Pancreas (tissue), 10 donors: ENCODE measurements at regions not wholly inside any gene's neighbourhood (a gene's known extent, or its start where the extent isn't known, plus 50 kb on each side); places are given as distances from the start of the nearest gene placed in this dataset.

Experiments used
- ATAC-seq, 4 donors: fragments of 200-7000 bp; cut with Tn5 transposase; one replicate each; pipeline versions ENCODE4 v1.8.0 to v1.9.1; 2020; ENCODE audit warnings: mild to moderate bottlenecking in 4 of 4, moderate library complexity in 4 of 4
- DNase-seq, 6 donors: peaks; one replicate each; pipeline ENCODE4 v3.0.0-alpha.2; 2020
- FAIRE-seq: peaks from 2 replicates; lab custom pipeline; 2012; peaks lifted over from hg19 to GRCh38; lab: Jason Lieb, UNC
- H3K27ac ChIP-seq, 4 donors: fragments of 200-600 bp; sonication (generic); 1 replicate in 3 of 4; 2 replicates in 1 of 4; pipeline versions ENCODE4 v1.5.0 to v1.8.0; 2020
- H3K27me3 ChIP-seq, 4 donors: fragments of 200-600 bp; one replicate each; pipeline ENCODE4 v1.8.0; 2021
- H3K36me3 ChIP-seq, 3 donors: fragments of 200-600 bp; sonication (generic) in 1 of 3; one replicate each; pipeline versions ENCODE4 v1.5.0 to v1.8.0; 2020 to 2021
- H3K4me1 ChIP-seq, 3 donors: fragments of 200-600 bp; one replicate each; pipeline ENCODE4 v1.8.0; 2021
- H3K4me3 ChIP-seq, 4 donors: fragments of 200-600 bp; sonication (generic) in 2 of 4; one replicate each; pipeline versions ENCODE4 v1.5.0 to v1.8.0; 2020 to 2021
- H3K9me3 ChIP-seq, 4 donors: fragments of 200-600 bp; one replicate each; pipeline ENCODE4 v1.8.0; 2021
- WGBS, 2 donors: extraction: QIAGEN DNeasy Blood & Tissue Kit; methylation state at CpG; one replicate each; pipeline ENCODE4 v1.1.7; 2013; 5-methylcytosine and 5-hydroxymethylcytosine counted together
- intact Hi-C, 3 donors: fragments of 100-400 bp; cut with DNase I; formaldehyde crosslinking; loops; one replicate each; pipeline versions ENCODE4 v1.11.1 to v1.14.2; 2022
- TF ChIP-seq, protein P1 (sequence below), 4 donors: fragments of 200-600 bp; sonication (generic) in 3 of 4; IDR thresholded peaks; one replicate each; pipeline versions ENCODE4 v1.5.0 to v1.8.0; 2021; ENCODE audit warnings: antibody characterized with exemption in 4 of 4
- donor health status: healthy with polysubstance abuse.
- donor health status: DM: no; HTN: no; CAD: no; lungs with moderate emphysema.
- donor health status: DM: no; HTN: no; CAD: no.
- donor health status: control.
- donor health status: control.
- donor health status: Bipolar disorder and iron deficiency.
- donor health status: DM: yes; HTN: yes; CAD: no.
- donor health status: DM: no; HTN: no; CAD: no.
- donor health status: DM: no; HTN: no; CAD: no.
- donor health status: DM: yes; HTN: yes; CAD: no.

DNA sequence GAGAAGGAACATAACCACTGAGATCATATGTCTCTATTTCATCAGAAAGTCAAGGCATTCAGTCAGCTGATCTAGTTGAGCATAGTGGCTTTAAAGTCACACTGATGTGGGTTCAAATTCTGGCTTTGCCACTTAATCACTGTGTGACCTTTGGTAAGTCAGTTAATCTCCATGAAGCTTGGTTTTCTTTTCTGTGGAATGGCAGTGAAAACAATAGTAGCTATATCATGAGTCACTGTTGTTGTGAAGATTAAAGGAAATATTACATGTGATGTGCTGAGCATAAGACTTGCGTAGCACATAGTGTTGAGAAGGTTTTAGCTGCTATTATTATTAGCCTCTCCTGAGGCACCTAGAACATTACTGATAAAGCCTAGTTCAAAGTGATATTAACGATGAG lies 242.2 kb downstream of the FMR1NB start:
- Histone ChIP-seq H3K4me3 (no peak overlapping the region), H3K27me3 (no peaks in the 10 kb centered on the region), H3K36me3 (no peaks in the 10 kb centered on the region), H3K27ac (no peak overlapping the region), H3K9me3 (no peaks in the 10 kb centered on the region), H3K4me1 (no peaks in the 10 kb centered on the region)
- no peak for DNase-seq
- TF ChIP-seq, protein P1, sequence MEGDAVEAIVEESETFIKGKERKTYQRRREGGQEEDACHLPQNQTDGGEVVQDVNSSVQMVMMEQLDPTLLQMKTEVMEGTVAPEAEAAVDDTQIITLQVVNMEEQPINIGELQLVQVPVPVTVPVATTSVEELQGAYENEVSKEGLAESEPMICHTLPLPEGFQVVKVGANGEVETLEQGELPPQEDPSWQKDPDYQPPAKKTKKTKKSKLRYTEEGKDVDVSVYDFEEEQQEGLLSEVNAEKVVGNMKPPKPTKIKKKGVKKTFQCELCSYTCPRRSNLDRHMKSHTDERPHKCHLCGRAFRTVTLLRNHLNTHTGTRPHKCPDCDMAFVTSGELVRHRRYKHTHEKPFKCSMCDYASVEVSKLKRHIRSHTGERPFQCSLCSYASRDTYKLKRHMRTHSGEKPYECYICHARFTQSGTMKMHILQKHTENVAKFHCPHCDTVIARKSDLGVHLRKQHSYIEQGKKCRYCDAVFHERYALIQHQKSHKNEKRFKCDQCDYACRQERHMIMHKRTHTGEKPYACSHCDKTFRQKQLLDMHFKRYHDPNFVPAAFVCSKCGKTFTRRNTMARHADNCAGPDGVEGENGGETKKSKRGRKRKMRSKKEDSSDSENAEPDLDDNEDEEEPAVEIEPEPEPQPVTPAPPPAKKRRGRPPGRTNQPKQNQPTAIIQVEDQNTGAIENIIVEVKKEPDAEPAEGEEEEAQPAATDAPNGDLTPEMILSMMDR (IDR thresholded peaks at IDR 0.05), result no peak
- no peak for FAIRE-seq
- WGBS, 2 donors, result 76 to 88% methylated on average over 2 of the region's 2 CpGs
- intact Hi-C loops, result no loop called here
- no peak for ATAC-seq

DNA sequence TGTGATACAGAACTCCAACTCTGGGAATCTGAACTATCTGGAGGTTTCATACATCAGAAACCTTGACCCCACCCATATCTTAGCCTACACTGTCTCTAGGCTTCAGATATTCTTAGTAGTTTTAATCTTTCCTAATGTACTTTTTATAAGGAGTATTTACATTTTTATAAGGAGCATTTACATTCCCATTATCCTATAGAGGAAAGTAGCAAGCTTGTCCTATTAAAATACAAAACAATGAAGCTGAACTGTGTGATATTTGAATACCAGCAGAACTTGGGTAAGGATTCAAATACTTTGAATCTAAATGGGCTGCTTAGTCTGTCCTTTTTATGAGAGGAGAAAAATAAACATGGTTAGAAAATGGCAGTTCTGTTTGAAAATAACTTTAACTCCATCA lies 247.4 kb downstream of the FMR1NB start:
- Histone ChIP-seq H3K27me3 (no peaks in the 10 kb centered on the region), H3K36me3 (no peaks in the 10 kb centered on the region), H3K9me3 (no peaks in the 10 kb centered on the region), H3K4me3 (no peak overlapping the region), H3K27ac (no peak overlapping the region), H3K4me1 (no peaks in the 10 kb centered on the region)
- ATAC-seq (no peak), DNase-seq (no peak), FAIRE-seq (no peak)
- TF ChIP-seq, protein P1 (IDR thresholded peaks at IDR 0.05), result no peak
- intact Hi-C loops, result no loop called here

DNA sequence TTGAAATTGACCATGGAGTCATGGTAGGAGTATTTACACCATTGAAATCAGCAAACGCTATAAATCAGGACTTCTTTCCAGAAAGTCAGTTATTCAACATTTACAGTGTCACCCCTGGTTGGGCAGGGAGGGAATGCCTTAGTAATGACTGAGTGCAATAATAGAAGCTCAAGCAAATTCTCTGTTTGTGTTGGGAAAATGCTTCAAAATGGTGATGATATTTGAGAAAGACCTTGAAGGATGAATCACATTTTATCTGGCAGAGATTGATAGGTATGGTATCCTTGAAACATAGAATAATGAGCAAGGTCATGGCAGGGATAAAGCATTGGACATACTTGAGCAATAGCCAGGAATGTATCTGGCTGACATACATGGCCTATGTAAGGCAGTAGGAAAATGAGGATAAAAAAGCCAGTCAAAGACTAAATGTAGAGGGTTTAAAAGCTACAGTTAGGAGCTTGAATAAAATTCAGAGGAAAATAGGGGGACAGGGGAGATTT lies 248.7 kb downstream of the FMR1NB start:
- Histone ChIP-seq H3K4me3 (no peak overlapping the region), H3K27ac (no peak overlapping the region), H3K27me3 (no peaks in the 10 kb centered on the region), H3K9me3 (no peaks in the 10 kb centered on the region), H3K4me1 (no peaks in the 10 kb centered on the region), H3K36me3 (no peaks in the 10 kb centered on the region)
- intact Hi-C loops, result no loop called here
- no peak for ATAC-seq
- FAIRE-seq, result no peak
- WGBS, 2 donors, result 36 to 41% methylated on average over 1 of the region's 1 CpG
- TF ChIP-seq, protein P1 (IDR thresholded peaks at IDR 0.05), result no peak
- DNase-seq, result no peak

DNA sequence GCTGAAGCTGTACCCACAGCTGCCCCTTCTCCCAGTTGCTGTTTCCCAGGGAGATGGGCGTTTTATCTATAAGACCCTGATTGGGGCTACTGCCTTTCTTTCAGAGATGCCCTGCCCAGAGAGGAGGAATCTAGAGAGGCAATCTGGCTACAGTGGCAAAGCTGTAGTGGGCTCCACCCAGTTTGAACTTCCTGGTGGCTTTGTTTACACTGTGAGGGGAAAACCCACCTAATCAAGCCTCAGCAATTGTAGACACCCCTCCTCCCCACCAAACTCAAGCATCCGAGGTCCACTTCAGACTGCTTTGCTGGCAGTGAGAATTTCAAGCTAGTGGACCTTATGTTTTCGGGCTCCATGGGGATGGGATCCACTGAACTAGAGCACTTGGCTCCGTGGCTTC lies 240.4 kb upstream of the AFF2 start:
- H3K36me3 ChIP-seq, result no peaks in the 10 kb centered on the region
- ATAC-seq (no peak), FAIRE-seq (no peak), DNase-seq (no peak)
- 47 to 49% methylated on average over 4 of the region's 4 CpGs for WGBS, 2 donors
- H3K4me3 ChIP-seq, result no peak overlapping the region
- no peaks in the 10 kb centered on the region for H3K4me1 ChIP-seq
- no peak overlapping the region for H3K27ac ChIP-seq
- H3K27me3 ChIP-seq, result no peaks in the 10 kb centered on the region
- no peaks in the 10 kb centered on the region for H3K9me3 ChIP-seq
- intact Hi-C loops, result no loop called here
- TF ChIP-seq, protein P1 (IDR thresholded peaks at IDR 0.05), result no peak

DNA sequence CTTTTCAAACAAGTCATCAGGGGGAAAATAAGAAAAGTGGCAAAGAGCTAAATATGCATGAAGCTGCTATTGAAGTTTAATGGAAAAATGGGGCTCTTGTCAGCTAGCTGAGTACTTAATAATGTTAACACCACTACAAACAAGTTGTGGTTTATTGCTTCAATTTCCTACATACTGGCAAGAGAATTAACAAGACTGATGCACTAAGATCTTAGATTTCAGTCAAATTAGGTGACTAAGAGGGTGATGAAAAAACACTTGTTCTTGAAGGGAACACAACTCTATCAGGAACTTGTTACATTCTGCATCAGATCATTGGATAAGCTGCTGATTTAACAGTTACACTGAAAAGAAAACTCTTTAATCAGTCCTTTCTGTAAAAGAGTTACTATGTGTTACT lies 234.6 kb upstream of the AFF2 start:
- Histone ChIP-seq H3K27me3 (peaks cover 0 to 4% (median 0%) of the 10 kb centered on the region in 4 donors), H3K27ac (no peak overlapping the region), H3K9me3 (no peaks in the 10 kb centered on the region), H3K36me3 (no peaks in the 10 kb centered on the region), H3K4me3 (no peak overlapping the region), H3K4me1 (no peaks in the 10 kb centered on the region)
- no peak for DNase-seq
- no peak for FAIRE-seq
- intact Hi-C loops, result no loop called here
- TF ChIP-seq, protein P1 (IDR thresholded peaks at IDR 0.05), result no peak
- ATAC-seq, result no peak
